HEK293T (cell line): ENCODE measurements at regions not wholly inside any gene's neighbourhood (a gene's known extent, or its start where the extent isn't known, plus 50 kb on each side); places are given as distances from the start of the nearest gene placed in this dataset.
"Not testable (repeated sequence)": the region's sequence is repeated elsewhere in the genome, so short reads cannot be mapped to it uniquely, and the experiment has no call there.

ENCODE experiments used
- CTCF ChIA-PET: fragments of 350-600 bp; formaldehyde crosslinking; extraction: SDS; loops from one replicate; lab custom pipeline; 2021; ENCODE audit warnings: antibody characterized with exemption, inconsistent platforms; lab: Yijun Ruan, JAX
- POLR2A ChIA-PET: fragments of 350-600 bp; formaldehyde crosslinking; extraction: SDS; loops from one replicate; lab custom pipeline; 2020; ENCODE audit warnings: antibody characterized with exemption, inconsistent platforms; lab: Yijun Ruan, JAX
- DNase-seq: peaks from one replicate; pipeline ENCODE4 v3.0.0; 2012; ENCODE audit warnings: mixed read lengths; ENCODE audit errors: extremely low spot score
- ARNT ChIP-seq: fragments of 450-650 bp; IDR thresholded peaks from 2 replicates; pipeline ENCODE4 v1.6.1; 2017; ENCODE audit warnings: mild to moderate bottlenecking
- BHLHE40 ChIP-seq: fragments of 450-650 bp; IDR thresholded peaks from 2 replicates; pipeline ENCODE4 v1.6.1; 2016; ENCODE audit warnings: mild to moderate bottlenecking, moderate library complexity, borderline replicate concordance
- CTBP1 ChIP-seq: fragments of 450-650 bp; IDR thresholded peaks from 2 replicates; pipeline ENCODE4 v1.6.1; 2016; ENCODE audit warnings: borderline replicate concordance
- ELF4 ChIP-seq: fragments of 450-650 bp; IDR thresholded peaks from 2 replicates; pipeline ENCODE4 v1.6.1; 2017; ENCODE audit warnings: antibody characterized with exemption
- FOXA1 ChIP-seq: fragments of 450-650 bp; IDR thresholded peaks from 2 replicates; pipeline ENCODE4 v1.6.1; 2016; ENCODE audit warnings: mild to moderate bottlenecking
- FOXK2 ChIP-seq: fragments of 450-650 bp; IDR thresholded peaks from 2 replicates; pipeline ENCODE4 v1.6.1; 2016; ENCODE audit warnings: mild to moderate bottlenecking
- FOXM1 ChIP-seq: fragments of 450-650 bp; IDR thresholded peaks from 2 replicates; pipeline ENCODE4 v1.6.1; 2017; ENCODE audit warnings: mild to moderate bottlenecking, borderline replicate concordance
- HDGF ChIP-seq: fragments of 450-650 bp; IDR thresholded peaks from 2 replicates; pipeline ENCODE4 v1.6.1; 2017; ENCODE audit warnings: antibody characterized with exemption, borderline replicate concordance
- L3MBTL2 ChIP-seq: fragments of 450-650 bp; conservative IDR thresholded peaks from 2 replicates; pipeline ENCODE4 v1.6.1; 2016; ENCODE audit warnings: mild to moderate bottlenecking
- LEF1 ChIP-seq: fragments of 450-650 bp; IDR thresholded peaks from 2 replicates; pipeline ENCODE4 v1.6.1; 2017; ENCODE audit warnings: mild to moderate bottlenecking, borderline replicate concordance
- NFRKB ChIP-seq: fragments of 450-650 bp; IDR thresholded peaks from 2 replicates; pipeline ENCODE4 v1.6.1; 2016; ENCODE audit warnings: mild to moderate bottlenecking, moderate library complexity
- SP1 ChIP-seq: fragments of 450-650 bp; IDR thresholded peaks from 2 replicates; pipeline ENCODE4 v1.6.1; 2017
- TARDBP ChIP-seq: fragments of 450-650 bp; IDR thresholded peaks from 2 replicates; pipeline ENCODE4 v1.6.1; 2016
- ZNF384 ChIP-seq: fragments of 450-650 bp; IDR thresholded peaks from 2 replicates; pipeline ENCODE4 v1.6.1; 2016
- TF ChIP-seq, protein P1 (sequence below): fragments of 450-650 bp; IDR thresholded peaks from 2 replicates; pipeline ENCODE4 v1.6.1; 2016

DNA sequence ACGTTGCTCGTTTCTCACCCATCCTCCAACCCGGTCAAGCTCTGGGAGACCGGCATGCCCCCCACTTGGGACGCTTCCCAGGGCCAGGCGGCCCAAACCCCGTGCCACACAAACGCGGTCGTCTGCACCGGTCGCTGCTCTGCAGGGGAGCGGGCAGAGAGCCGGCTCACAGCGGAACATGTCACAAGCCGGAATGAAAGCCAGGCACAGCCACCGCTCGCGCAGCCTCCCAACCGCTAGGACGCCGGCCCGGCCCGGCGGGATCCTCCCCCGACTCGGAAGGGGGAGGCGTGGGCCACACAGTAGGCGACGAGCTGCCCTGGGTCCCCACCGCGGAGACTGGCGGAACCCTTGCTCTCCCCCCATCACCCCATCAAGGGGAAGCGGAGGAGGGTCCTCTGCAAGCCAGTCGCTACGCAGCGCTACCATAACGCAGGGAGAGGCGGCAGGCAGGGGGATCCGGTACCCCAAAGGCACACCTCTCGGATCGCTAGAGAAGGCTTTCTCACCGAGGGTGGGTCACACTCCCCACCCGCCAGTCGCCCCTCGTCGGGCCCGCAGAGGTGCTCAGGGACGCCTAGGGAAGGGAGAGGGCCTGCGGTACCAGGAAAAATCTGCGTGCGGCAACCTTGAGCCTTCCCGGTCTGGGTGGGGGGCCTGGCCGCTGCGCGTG, 768.4 kb upstream of the DEFB115 start:
- CTCF ChIA-PET = no interaction called here
- TF ChIP-seq L3MBTL2 = no peak
- no peak for TF ChIP-seq FOXM1
- no peak for TF ChIP-seq ARNT
- no peak for TF ChIP-seq TARDBP
- TF ChIP-seq SP1 = no peak
- TF ChIP-seq CTBP1 = no peak
- TF ChIP-seq NFRKB = no peak
- TF ChIP-seq HDGF = no peak
- TF ChIP-seq ELF4 = no peak
- no peak for TF ChIP-seq BHLHE40
- TF ChIP-seq, protein P1, sequence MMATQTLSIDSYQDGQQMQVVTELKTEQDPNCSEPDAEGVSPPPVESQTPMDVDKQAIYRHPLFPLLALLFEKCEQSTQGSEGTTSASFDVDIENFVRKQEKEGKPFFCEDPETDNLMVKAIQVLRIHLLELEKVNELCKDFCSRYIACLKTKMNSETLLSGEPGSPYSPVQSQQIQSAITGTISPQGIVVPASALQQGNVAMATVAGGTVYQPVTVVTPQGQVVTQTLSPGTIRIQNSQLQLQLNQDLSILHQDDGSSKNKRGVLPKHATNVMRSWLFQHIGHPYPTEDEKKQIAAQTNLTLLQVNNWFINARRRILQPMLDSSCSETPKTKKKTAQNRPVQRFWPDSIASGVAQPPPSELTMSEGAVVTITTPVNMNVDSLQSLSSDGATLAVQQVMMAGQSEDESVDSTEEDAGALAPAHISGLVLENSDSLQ = no peak
- no peak for DNase-seq
- POLR2A ChIA-PET = no interaction called here

DNA sequence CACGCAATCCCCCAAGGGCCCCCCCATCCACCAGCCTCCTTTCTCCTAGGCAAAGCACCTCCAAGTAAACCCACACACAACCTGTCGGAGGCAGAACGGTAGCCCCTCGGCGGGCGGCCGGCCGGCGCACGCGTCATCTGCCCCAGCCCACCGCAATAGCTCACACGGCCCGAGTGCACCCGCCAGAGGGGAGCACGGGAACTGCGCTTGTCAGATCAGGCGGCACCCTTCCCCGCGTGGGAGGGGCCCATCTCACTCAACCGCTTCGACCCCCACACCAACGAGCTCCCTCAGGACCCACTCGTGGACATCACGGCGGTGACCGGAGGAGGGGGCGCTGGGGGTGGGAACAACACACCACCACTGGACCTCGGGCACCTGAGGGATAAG, 767.9 kb upstream of the DEFB115 start:
- TF ChIP-seq FOXK2 (no peak), ELF4 (no peak), SP1 (no peak), TARDBP (no peak), FOXA1 (no peak), NFRKB (no peak), BHLHE40 (no peak)
- DNase-seq = no peak
- CTCF ChIA-PET = no interaction called here
- POLR2A ChIA-PET = no interaction called here

DNA sequence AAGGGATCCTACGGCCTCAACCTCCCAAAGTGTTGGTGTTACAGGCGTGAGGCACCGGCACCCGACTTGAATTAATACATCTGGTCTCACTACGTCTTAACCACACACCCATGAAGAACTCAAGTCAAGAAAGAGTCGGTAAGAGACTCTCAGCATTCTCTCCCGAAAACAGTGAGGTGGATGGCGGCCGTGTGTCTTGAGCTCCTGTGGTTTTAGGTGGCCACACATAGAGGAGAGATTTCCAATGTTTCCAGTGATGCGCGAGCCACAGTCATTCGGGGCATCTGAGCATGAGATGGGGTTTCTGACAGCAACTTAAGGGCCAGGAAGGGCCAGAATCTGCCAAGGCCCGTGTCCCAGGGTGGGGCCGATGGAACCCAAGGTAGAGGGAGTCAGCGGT, 766.4 kb upstream of the DEFB115 start:
- ChIA-PET POLR2A (no interaction called here), CTCF (no interaction called here)
- TF ChIP-seq HDGF = no peak
- TF ChIP-seq FOXK2 = no peak
- TF ChIP-seq BHLHE40 = no peak
- TF ChIP-seq ARNT = no peak
- TF ChIP-seq SP1 = no peak
- TF ChIP-seq ZNF384 = no peak
- TF ChIP-seq, protein P1 = no peak
- DNase-seq = no peak

DNA sequence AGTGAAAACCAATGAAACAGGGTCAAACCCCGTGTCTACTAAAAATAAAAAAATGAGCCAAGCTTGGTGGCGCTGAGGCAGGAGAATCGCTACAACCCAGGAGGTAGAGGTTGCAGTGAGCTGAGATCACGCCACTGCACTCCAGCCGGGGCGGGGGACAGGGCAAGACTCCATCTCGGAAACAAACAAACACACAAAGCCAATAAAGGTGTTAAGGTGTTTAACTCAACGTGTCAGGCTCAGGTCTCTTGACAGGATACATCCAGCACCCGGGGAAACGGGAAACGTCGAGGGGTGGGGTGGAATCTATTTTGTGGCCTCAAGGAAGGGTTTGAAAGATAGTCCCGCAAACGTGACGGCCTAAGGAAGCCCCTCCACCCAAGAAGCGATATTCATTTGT, 760.8 kb upstream of the DEFB115 start:
- POLR2A ChIA-PET, CTCF ChIA-PET, DNase-seq: not testable (repeated sequence)

DNA sequence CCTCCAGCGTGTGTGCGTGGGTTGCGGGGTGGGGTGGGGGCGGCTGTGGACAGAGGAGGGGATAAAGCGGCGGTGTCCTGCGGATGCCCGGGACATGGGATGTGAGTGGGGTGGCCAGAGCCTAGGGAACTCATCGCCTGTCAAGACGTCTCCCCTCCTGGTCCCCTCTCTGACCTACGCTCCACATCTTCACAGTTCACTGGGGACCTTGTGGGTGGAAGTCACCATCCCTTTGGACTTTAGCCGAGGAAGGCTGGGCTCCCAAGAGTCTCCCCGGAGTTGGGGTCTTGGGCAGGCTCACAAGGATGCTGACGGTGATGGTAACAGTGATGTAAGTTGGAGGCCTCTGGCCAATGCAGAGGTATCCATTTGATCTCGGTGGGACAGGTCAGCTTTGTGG, 760.3 kb upstream of the DEFB115 start:
- DNase-seq = not testable (repeated sequence)

DNA sequence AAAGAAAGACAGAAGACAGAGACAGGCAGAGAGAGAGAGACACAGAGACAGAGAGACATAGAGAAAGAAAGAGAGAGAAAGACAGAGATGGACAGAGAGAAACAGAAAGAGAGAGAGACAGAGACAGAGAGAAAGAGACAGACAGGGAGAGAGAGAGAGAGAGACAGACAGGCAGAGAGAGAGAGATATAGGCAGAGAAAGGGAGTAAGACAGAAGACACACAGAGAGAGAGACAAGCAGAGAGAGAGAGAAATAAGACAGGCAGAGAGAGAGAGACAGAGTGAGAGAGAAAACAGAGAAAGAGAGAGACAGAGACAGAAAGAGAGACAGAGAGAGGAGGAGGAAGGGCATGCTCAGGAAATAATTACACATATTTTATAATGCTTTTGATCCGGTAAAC, 758.3 kb upstream of the DEFB115 start:
- POLR2A ChIA-PET = no interaction called here

More for the DNA sequence above, 760.3 kb upstream of the DEFB115 start:
- CTCF ChIA-PET, POLR2A ChIA-PET: not testable (repeated sequence)

DNA sequence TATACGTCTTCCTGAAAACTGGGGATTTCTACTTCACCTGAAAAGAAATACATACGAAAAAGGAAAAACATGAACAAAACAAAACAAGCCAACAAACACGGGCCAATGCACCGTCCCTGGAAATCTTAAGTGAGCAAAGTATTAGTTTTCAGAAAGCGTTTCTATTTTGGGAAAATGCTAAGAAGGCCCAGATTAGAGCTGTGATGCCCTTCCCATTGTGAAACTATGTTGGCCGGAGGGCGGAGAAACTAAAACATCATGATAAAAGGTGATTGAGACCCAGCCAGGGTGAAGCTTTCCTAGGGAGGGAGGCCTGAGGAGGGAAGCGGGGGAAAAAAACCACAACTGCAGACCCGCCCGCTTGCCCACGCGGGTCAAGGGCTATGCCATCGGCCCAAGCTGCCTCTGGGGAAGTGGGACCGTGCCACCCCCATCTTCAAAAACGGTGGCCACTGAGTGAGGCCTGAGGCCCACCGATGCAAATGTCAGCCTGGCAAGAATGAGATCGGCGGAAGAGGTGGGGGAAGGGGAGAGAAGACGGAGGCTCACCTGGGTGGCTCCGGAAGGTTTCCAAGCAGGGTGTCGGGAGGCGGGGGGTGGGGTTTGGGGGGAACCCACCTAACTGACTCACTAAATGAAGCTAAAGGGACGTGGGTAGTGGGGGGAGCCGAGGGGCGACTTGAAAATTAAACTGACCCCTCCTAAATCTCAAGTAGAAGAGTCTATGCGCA, 757.6 kb upstream of the DEFB115 start:
- POLR2A ChIA-PET, CTCF ChIA-PET, DNase-seq: not testable (repeated sequence)

More for the DNA sequence above, 758.3 kb upstream of the DEFB115 start:
- CTCF ChIA-PET = no interaction called here
- TF ChIP-seq TARDBP = no peak
- no peak for TF ChIP-seq SP1
- TF ChIP-seq LEF1 = no peak
- DNase-seq = no peak

DNA sequence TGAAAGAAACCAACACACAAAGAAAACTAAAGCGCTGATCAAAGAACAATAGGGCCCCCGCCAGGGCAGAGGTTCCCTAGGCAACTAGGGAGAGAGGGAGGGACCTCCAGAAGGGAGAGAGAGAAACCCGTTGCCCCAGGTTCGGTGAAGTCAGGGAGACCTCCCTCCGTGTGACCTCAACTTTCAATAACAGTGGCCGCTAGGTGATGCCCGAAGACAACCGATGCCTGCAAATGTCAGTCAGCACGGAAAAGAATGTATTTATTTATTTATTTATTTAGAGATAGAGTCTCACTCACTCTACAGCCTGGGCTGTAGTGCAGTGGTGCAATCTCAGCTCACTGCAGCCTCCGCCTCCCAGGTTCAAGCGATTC, 757.0 kb upstream of the DEFB115 start:
- POLR2A ChIA-PET, CTCF ChIA-PET, DNase-seq: not testable (repeated sequence)
